ENCODE measurements at regions not wholly inside any gene's neighbourhood (a gene's known extent, or its start where the extent isn't known, plus 50 kb on each side); places are given as distances from the start of the nearest gene placed in this dataset.
"Not testable (repeated sequence)": the region's sequence is repeated elsewhere in the genome, so short reads cannot be mapped to it uniquely, and the experiment has no call there.

DNA sequence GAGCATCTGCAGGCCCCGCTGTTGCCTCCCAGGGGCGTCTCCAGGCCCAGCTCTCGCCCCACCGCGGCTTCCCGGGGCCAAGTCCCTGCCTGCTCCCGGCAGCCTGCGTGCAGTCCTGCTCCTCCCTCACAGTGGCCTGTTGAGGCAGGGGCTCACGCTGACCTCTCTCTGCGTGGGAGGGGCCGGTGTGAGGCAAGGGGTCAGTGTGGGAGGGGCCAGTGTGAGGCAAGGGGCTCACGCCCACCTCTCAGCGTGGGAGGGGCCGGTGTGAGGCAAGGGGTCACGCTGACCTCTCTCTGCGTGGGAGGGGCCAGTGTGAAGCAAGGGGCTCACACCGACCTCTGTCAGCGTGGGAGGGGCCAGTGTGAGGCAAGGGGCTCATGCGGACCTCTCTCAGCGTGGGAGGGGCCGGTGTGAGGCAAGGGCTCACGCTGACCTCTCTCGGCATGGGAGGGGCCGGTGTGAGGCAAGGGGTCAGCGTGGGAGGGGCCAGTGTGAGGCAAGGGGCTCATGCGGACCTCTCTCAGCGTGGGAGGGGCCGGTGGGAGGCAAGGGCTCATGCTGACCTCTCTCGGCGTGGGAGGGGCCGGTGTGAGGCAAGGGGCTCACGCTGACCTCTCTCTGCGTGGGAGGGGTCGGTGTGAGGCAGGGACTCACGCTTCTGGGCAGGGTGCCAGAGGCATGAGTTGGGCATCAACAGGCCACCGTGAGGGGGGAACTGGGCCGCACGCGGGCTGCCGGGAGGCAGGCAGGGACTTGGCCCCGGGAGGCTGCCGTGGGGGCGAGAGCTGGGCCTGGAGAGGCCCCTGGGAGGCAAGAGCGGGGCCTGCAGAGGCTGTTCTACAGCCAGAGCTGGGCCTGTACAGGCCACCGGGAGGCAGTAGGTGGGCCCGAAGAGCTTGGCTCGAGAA, 120.6 kb downstream of the SEPTIN14 start:
- not testable (repeated sequence) for TF ChIP-seq HDAC2 (CRISPR knock-in tag; IDR thresholded peaks at IDR 0.05)
- TF ChIP-seq, protein P1, sequence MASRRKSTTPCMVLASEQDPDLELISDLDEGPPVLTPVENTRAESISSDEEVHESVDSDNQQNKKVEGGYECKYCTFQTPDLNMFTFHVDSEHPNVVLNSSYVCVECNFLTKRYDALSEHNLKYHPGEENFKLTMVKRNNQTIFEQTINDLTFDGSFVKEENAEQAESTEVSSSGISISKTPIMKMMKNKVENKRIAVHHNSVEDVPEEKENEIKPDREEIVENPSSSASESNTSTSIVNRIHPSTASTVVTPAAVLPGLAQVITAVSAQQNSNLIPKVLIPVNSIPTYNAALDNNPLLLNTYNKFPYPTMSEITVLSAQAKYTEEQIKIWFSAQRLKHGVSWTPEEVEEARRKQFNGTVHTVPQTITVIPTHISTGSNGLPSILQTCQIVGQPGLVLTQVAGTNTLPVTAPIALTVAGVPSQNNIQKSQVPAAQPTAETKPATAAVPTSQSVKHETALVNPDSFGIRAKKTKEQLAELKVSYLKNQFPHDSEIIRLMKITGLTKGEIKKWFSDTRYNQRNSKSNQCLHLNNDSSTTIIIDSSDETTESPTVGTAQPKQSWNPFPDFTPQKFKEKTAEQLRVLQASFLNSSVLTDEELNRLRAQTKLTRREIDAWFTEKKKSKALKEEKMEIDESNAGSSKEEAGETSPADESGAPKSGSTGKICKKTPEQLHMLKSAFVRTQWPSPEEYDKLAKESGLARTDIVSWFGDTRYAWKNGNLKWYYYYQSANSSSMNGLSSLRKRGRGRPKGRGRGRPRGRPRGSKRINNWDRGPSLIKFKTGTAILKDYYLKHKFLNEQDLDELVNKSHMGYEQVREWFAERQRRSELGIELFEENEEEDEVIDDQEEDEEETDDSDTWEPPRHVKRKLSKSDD (CRISPR knock-in tag; IDR thresholded peaks at IDR 0.05; ENCODE audit: low read depth): not testable (repeated sequence)
- TF ChIP-seq, protein P2, sequence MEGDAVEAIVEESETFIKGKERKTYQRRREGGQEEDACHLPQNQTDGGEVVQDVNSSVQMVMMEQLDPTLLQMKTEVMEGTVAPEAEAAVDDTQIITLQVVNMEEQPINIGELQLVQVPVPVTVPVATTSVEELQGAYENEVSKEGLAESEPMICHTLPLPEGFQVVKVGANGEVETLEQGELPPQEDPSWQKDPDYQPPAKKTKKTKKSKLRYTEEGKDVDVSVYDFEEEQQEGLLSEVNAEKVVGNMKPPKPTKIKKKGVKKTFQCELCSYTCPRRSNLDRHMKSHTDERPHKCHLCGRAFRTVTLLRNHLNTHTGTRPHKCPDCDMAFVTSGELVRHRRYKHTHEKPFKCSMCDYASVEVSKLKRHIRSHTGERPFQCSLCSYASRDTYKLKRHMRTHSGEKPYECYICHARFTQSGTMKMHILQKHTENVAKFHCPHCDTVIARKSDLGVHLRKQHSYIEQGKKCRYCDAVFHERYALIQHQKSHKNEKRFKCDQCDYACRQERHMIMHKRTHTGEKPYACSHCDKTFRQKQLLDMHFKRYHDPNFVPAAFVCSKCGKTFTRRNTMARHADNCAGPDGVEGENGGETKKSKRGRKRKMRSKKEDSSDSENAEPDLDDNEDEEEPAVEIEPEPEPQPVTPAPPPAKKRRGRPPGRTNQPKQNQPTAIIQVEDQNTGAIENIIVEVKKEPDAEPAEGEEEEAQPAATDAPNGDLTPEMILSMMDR (CRISPR knock-in tag; IDR thresholded peaks at IDR 0.05): not testable (repeated sequence)
